ENCODE measurements at regions not wholly inside any gene's neighbourhood (a gene's known extent, or its start where the extent isn't known, plus 50 kb on each side); places are given as distances from the start of the nearest gene placed in this dataset.

- TF ChIP-seq POLR2AphosphoS5 (IDR thresholded peaks at IDR 0.05), result no peak
- TF ChIP-seq EP300 (IDR thresholded peaks at IDR 0.05), result no peak
- no peak for TF ChIP-seq CTCF (IDR thresholded peaks at IDR 0.05)
- no peak for TF ChIP-seq POLR2A (IDR thresholded peaks at IDR 0.05)
- no peak overlapping the region for H3K4me3 ChIP-seq
- H3K36me3 ChIP-seq, result no peaks in the 10 kb centered on the region
- H3K27me3 ChIP-seq, result no peaks in the 10 kb centered on the region
- DNase-seq, result no peak
- H3K4me1 ChIP-seq, result no peaks in the 10 kb centered on the region
- intact Hi-C loops (cut with DNase I; ENCODE audit: low total_unique reads), result no loop called here
- H3K27ac ChIP-seq, result no peak overlapping the region
- H3K9me3 ChIP-seq, result no peaks in the 10 kb centered on the region
These were observed 320.8 kb upstream of the RASGEF1B start for GRCh38 chr4:81792521-81792920.

GRCh38 chr4:81790477-81790876 lies 318.8 kb upstream of the RASGEF1B start:
- peak in 1 of 2 donors; percentile 23 for DNase-seq
- Histone ChIP-seq H3K36me3 (no peaks in the 10 kb centered on the region), H3K27ac (no peak overlapping the region), H3K4me1 (peaks cover 0 to 7% (median 2%) of the 10 kb centered on the region in 4 donors), H3K27me3 (no peaks in the 10 kb centered on the region), H3K4me3 (no peak overlapping the region), H3K9me3 (no peaks in the 10 kb centered on the region)
- TF ChIP-seq POLR2AphosphoS5 (IDR thresholded peaks at IDR 0.05) (no peak), POLR2A (IDR thresholded peaks at IDR 0.05) (no peak), EP300 (IDR thresholded peaks at IDR 0.05) (no peak), CTCF (IDR thresholded peaks at IDR 0.05) (no peak)
- intact Hi-C loops (cut with DNase I; ENCODE audit: low total_unique reads), result no loop called here
- 30 to 94% (median 44%) methylated on average over 2 of the region's 2 CpGs for WGBS, 5 donors

- WGBS, 5 donors, result 66 to 81% (median 77%) methylated on average over 5 of the region's 5 CpGs
- H3K27ac ChIP-seq, result no peak overlapping the region
- intact Hi-C loops (cut with DNase I; ENCODE audit: low total_unique reads), result no loop called here
These were observed 318.2 kb upstream of the RASGEF1B start for GRCh38 chr4:81789741-81790399.

GRCh38 chr4:81789158-81789557 lies 317.5 kb upstream of the RASGEF1B start:
- Histone ChIP-seq H3K9me3 (no peaks in the 10 kb centered on the region), H3K4me1 (peaks cover 0 to 7% (median 2%) of the 10 kb centered on the region in 4 donors), H3K4me3 (no peak overlapping the region), H3K27ac (no peak overlapping the region), H3K27me3 (no peaks in the 10 kb centered on the region), H3K36me3 (no peaks in the 10 kb centered on the region)
- TF ChIP-seq EP300 (IDR thresholded peaks at IDR 0.05), result no peak
- TF ChIP-seq CTCF (IDR thresholded peaks at IDR 0.05), result no peak
- no peak for TF ChIP-seq POLR2A (IDR thresholded peaks at IDR 0.05)
- no peak for TF ChIP-seq POLR2AphosphoS5 (IDR thresholded peaks at IDR 0.05)
- intact Hi-C loops (cut with DNase I; ENCODE audit: low total_unique reads), result no loop called here
- DNase-seq, result no peak

More at GRCh38 chr4:81789741-81790399, 318.2 kb upstream of the RASGEF1B start:
- H3K4me3 ChIP-seq, result no peak overlapping the region
- TF ChIP-seq CTCF (IDR thresholded peaks at IDR 0.05) (no peak), POLR2A (IDR thresholded peaks at IDR 0.05) (no peak)
- H3K9me3 ChIP-seq, result no peaks in the 10 kb centered on the region
- H3K27me3 ChIP-seq, result no peaks in the 10 kb centered on the region
- peak in 1 of 2 donors; percentile 18 for DNase-seq
- peaks cover 0 to 7% (median 2%) of the 10 kb centered on the region in 4 donors for H3K4me1 ChIP-seq
- no peaks in the 10 kb centered on the region for H3K36me3 ChIP-seq
